ENCODE measurements at regions not wholly inside any gene's neighbourhood (a gene's known extent, or its start where the extent isn't known, plus 50 kb on each side); places are given as distances from the start of the nearest gene placed in this dataset.

DNA sequence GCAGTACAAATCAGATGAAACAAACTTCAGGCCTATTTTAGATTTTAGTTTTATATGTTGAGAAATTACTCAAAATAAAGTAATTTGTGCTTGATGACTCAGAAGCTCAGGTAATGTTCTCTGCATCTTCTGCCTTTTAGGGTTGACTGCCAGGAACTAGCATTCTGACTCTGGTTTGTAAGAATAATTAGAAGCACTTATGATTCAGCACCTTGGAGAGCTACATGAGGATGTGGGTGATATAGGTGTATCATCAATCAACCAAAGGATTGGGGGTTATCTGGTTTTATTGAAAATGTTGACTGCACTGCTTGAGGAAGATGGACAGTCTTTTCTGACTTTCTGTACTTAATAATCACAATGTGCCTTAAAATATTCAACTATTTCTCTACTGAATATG is 118.7 kb upstream of the SGCD start:
- dilution Hi-C loops (cut with MboI; ENCODE audit: extremely low pct_ligation_motif_present, low sequenced_read_pairs) (no loop called here), intact Hi-C loops (cut with micrococcal nuclease) (no loop called here)
- Histone ChIP-seq H3K36me3 (ENCODE audit: control insufficient read depth in 2 of 2, extremely low read depth in 1 of 2, insufficient read depth in 2 of 2, low read length in 2 of 2) (no peaks in the 10 kb centered on the region), H3K27ac (ENCODE audit: insufficient read depth, low read depth, low read length) (no peak overlapping the region), H3K4me3 (replicated peaks in 1 of 3; ENCODE audit: insufficient read depth in 1 of 3, low read depth in 1 of 3, low read length in 3 of 3) (no peak overlapping the region), H3K9me1 (replicated peaks; ENCODE audit: control insufficient read depth, extremely low read depth, insufficient read depth, low read length) (no peaks in the 10 kb centered on the region), H3K79me2 (ENCODE audit: control insufficient read depth, insufficient read depth, low read length) (no peaks in the 10 kb centered on the region), H4K20me1 (replicated peaks; ENCODE audit: control insufficient read depth, extremely low read depth, insufficient read depth, low read length) (no peaks in the 10 kb centered on the region), H3K9me3 (replicated peaks; ENCODE audit: control insufficient read depth, insufficient read depth, low read length) (peaks cover 4% of the 10 kb centered on the region), H3K9ac (replicated peaks; ENCODE audit: extremely low read depth, insufficient read depth, low read length) (no peak overlapping the region), H3K4me1 (ENCODE audit: control insufficient read depth, extremely low read depth, insufficient read depth, low read length) (no peaks in the 10 kb centered on the region), H3K27me3 (ENCODE audit: control insufficient read depth in 2 of 2, insufficient read depth in 2 of 2, low read length in 2 of 2) (no peaks in the 10 kb centered on the region), H2AFZ (ENCODE audit: low read depth, low read length) (no peak overlapping the region), H3K4me2 (ENCODE audit: insufficient read depth, low read length) (no peak overlapping the region)
- CTCF ChIA-PET = no interaction called here
- FAIRE-seq (no peak), DNase-seq (ENCODE audit: low read depth, low spot score) (no peak)
- POLR2A ChIA-PET = no interaction called here
- TF ChIP-seq JUN (IDR thresholded peaks at IDR 0.05; ENCODE audit: borderline replicate concordance, insufficient read depth, insufficient read length, low read depth) (no peak), FOS (IDR thresholded peaks at IDR 0.05; ENCODE audit: borderline replicate concordance, insufficient read depth, low read length) (no peak), POLR2AphosphoS5 (IDR thresholded peaks at IDR 0.05; ENCODE audit: insufficient read depth, low read depth, low read length) (no peak), POLR2A (IDR thresholded peaks at IDR 0.05; ENCODE audit: low read depth, low read length) (no peak), EZH2 (IDR thresholded peaks at IDR 0.05; ENCODE audit: borderline replicate concordance, low read depth, low read length, severe bottlenecking) (no peak), MYC (IDR thresholded peaks at IDR 0.05; ENCODE audit: low read depth, low read length) (no peak), GATA2 (IDR thresholded peaks at IDR 0.05; ENCODE audit: insufficient read depth, insufficient read length, low read depth, low read length) (no peak)
- TF ChIP-seq, protein P1, sequence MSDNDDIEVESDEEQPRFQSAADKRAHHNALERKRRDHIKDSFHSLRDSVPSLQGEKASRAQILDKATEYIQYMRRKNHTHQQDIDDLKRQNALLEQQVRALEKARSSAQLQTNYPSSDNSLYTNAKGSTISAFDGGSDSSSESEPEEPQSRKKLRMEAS (IDR thresholded peaks at IDR 0.05; ENCODE audit: insufficient read depth, insufficient read length) = no peak
- TF ChIP-seq, protein P2, sequence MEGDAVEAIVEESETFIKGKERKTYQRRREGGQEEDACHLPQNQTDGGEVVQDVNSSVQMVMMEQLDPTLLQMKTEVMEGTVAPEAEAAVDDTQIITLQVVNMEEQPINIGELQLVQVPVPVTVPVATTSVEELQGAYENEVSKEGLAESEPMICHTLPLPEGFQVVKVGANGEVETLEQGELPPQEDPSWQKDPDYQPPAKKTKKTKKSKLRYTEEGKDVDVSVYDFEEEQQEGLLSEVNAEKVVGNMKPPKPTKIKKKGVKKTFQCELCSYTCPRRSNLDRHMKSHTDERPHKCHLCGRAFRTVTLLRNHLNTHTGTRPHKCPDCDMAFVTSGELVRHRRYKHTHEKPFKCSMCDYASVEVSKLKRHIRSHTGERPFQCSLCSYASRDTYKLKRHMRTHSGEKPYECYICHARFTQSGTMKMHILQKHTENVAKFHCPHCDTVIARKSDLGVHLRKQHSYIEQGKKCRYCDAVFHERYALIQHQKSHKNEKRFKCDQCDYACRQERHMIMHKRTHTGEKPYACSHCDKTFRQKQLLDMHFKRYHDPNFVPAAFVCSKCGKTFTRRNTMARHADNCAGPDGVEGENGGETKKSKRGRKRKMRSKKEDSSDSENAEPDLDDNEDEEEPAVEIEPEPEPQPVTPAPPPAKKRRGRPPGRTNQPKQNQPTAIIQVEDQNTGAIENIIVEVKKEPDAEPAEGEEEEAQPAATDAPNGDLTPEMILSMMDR (IDR thresholded peaks at IDR 0.05; ENCODE audit: extremely low read depth in 1 of 2, insufficient read depth in 1 of 2, low read depth in 1 of 2, low read length in 2 of 2) = no peak
- no TSS peak for BruUV-seq (replicated peaks)

Measured in endothelial cell of umbilical vein (primary cell).